C1 segment of cervical spinal cord (tissue), 14 donors: ENCODE measurements at regions not wholly inside any gene's neighbourhood (a gene's known extent, or its start where the extent isn't known, plus 50 kb on each side); places are given as distances from the start of the nearest gene placed in this dataset.
"Not testable (repeated sequence)": the region's sequence is repeated elsewhere in the genome, so short reads cannot be mapped to it uniquely, and the experiment has no call there.

ENCODE experiments used
- DNase-seq, 14 donors: peaks; one replicate each; lab custom pipeline; 2025; lab: John Stamatoyannopoulos, UW

DNA sequence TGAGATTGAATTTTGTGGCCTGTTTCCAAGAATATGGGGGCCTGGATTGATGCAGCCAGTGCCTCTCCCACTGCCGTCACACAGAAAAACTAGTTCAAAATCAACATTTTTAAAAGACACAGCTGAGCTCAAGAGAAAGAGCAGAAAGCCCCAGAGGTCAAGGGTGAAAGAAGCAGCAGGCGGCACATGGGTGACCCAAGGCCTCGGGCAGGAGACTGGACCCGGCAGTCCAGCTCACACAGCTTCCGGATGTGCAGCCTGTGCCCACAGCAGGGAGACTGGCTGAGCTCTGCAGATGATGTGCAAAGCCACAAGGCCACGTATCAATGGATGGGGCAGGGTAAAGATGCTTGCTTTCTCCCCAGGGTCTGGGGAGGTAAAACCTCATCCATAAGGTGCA lies 50.4 kb upstream of the RNF32 start:
- no peak for DNase-seq

DNA sequence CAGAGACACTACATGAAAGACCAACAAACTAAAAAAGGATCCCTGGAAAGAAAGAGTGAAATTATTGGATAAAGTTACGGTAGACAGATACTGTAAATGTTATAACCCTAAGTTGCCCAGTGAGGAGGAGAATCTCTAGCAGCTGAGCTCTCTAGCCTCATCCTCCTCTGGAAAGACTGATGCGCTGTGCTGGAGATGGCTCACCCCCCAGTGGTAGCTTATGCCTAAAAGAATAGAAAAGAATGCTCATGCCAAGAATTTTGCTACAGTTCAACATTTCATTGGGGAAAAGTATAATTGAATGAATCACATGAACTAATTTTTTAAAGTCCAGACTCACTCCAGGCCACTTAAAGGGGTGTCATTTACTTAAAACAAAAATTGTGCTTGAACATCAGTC lies 50.8 kb upstream of the RNF32 start:
- no peak for DNase-seq

DNA sequence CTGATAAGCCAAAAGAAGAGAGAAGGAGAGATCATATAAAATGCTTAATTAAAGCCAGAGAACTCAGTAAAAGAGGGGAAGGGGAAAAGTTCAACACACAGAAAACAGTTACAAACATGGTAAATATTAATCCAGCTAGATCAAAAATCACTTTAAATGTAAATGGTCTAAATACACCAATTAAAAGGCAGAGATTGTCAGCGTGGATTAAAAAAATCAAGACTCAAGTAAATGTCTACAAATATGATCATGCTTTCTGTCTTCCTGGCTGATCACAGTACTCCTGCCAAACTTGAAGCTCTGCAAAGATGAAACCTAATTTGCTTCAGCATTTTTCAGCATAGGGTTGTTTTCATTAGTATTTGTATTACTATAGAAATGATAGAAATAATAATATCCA lies 54.6 kb upstream of the RNF32 start:
- no peak for DNase-seq

DNA sequence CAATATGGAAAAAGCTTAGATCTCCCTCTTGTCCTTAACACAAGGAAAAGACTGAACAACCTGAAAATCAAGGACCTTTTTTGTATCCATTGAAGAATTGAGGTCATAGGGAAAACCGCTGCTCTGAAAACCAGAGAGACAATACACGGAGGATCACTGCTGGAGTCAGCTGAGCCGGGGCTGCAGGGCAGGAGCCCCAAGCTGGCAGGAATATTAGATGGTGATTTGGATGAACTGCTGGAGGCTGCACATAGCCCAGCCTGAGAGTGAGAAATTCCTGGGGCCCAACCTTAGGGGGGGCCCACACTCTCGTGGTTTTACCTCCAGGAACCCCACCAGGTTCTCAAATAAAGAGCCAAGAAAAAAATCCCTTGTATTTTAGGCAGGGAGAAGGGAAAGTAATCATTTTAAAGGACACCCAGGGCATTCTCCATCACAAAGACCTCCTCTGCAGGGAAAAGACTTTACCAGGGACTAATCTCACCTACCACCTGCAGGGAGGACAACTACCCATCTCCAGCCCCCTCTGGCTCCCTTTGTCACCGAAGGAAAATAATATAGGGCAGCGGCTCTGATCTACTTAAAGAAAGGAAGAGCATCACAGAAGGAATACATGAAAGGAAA lies 55.4 kb upstream of the RNF32 start:
- DNase-seq: no peak

DNA sequence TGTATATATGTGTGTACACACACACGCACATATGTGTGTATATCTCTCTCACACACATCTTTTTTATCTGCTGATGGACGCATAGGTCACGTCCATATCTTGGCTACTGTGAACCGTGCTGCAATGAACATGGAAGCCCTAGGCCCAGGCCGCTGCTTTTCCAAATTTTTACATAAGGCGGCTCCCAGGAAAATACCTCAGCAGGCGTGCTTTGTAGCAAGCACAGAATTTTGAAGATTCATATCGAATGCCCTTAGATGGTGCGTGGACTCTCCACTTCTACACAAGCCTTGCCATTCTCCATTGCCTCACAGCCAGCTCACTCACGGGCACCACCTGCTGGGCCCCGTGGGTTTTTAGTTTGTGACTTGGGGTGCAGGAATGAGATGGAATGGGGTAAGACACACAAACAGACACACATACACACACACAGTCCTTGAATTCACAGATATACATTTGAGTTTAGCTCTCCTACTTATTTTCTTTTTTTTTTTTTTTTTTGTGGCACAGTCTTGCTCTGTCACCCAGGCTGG lies 57.9 kb upstream of the RNF32 start:
- no peak for DNase-seq

DNA sequence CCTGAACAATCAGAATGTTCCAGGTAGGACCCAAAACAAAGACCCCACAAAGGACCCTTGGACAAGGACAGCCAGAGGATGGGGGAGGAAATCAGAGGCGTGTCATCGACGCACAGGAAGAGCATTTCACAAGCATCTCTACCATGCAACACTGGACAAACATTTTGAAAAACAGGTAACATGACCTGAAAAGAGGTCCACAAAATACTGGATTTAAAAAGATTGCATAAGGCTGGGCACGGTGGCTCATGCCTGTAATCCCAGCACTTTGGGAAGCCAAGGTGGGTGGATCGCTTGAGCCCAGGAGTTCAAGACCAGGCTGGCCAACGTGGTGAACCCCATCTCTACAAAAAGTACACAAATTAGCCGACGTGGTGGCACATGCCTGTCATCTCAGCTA lies 60.5 kb upstream of the RNF32 start:
- DNase-seq: no peak

DNA sequence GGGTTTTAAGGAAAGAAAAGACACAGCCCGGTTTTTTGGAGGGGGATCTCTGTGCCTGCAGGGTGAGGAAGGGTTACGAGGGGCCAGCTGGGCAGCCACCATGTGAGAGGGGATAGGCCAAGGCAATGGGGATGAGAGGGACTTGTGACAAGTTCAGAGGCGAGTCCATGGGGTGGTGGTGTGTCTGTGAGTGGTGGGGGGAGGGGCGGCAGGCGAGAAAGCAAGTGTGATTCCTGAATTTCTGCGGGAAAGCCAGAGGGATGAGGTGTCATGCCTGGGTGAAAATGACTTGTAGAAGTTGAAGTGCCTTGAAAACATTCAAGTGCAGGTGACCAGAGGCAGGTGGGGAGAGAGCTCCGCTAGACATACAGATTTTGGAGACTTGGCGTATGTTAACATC lies 61.0 kb upstream of the RNF32 start:
- peak in 3 of 14 donors; percentile 8 to 37 (median 33) for DNase-seq

DNA sequence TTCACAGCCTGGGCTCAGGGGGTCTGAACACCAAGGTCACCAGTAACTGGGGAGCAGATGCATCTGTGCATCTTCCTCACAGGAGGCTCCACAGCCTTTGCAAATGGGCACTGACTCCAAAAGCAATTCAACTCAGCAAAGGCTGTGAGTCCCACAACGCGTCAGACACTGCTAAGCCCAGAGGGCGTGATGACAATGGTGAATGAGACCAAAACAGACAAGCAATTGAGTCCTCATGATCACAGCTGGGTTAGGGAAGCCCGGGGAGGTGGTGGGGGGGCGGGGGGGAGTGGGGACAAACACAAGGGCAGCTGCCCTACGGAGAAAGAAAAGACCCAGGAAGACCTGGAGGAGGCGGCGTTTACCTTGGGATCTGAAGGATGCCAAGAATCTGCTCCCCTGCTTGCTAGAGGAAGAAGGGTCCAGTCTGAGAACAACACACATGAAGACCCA lies 61.6 kb upstream of the RNF32 start:
- DNase-seq: peak in 11 of 14 donors; percentile 21 to 78 (median 50)

DNA sequence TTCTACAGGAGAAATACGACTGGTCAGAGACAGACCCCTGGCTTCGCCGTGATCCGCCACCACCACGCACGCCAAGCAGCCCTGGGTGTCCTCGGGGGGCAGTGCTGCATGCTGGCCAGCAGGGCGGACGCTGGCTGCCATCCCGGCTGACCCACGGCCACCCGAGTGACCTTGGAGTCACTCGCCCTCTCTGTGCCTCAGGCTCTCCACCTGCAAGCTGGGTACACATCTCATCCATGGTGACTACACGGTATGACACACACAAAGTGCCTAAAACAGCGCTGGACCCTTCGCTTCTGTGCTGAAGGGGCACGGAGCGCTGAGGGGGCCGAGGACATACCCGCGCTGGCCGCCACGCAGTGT lies 62.0 kb upstream of the RNF32 start:
- DNase-seq: peak in 3 of 14 donors; percentile 46 to 66 (median 64)

DNA sequence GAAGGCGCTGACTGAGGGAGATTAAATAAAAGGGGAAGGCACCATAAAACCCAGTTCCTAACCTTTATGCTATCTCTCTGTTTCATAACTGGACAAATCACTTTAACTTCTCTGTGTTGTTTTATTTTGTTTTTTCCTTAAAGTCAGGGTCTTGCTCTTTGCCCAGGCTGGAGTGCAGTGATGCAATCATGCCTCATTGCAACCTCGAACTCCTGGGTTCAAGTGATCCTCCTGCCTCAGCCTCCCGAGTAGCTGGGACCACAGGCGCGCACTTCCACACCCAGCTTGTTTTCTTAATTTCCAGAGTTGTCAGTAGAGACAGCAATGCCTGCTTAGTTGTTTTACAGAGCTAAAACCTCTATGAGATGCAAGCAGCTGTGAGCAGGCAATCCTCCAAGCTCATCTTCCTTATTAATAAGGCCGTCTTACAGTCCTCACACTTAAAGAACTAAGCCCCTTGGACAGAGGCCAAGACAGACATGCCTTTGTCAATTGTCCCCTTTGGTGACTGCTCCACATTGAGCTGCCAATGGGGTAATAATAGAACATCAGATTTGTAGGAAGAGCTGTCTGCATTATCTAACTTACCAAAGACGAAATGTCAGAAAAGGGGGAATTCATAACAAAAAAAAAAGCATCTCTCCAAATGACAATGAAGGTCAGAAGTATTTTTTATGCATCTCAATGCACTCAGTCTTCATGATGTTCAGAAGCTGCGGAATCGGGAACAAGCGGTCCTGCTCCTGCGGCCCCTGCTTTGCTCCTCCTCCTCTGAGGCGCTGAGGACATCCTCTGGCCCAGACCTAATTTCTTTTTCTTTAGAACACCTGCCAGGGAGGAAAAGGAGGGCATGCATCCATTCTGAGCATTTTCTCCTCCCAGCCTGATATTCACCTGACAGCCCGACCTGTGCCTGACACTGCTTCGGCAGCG lies 62.7 kb upstream of the RNF32 start:
- DNase-seq: peak in 6 of 14 donors; percentile 10 to 32 (median 26)

DNA sequence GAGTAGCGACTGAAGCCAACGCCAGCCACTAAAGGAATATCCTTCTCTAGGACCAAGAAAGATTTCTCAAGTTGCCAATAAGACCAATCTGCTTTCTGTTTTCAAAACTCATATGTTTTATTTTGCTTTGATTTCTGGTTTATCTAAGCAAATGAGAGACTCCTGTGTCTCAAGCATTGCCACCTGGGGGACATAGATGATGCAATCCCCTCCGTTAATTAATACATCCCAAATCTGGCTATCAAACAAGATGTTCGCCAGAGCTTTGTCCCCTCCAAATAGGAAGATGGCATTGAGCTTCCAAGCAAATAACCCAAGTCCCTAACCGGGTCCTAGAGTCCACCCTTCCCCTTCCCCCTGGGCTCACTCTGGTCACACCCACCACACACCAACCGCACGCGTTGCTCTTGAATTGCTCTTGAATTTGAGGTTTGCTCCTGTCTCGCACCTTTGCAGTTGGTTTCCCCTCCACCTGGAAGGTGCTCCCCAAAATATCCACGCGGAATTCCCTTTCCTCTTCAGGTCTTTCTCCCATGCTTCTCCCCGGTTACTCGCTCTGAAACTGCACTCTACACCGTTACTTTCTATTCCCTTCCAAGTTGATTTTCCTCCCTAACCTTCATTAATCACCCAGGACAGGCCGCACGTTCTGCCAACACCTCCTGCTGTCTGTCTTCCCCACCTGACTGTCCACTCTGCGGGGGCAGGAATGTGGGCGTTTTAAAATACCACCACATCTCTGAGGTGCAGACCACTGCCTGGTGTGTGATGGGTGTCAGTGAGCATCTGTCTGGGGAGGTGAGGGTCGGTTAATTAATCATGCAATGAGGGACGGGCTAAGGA lies 64.1 kb upstream of the RNF32 start:
- DNase-seq: no peak

DNA sequence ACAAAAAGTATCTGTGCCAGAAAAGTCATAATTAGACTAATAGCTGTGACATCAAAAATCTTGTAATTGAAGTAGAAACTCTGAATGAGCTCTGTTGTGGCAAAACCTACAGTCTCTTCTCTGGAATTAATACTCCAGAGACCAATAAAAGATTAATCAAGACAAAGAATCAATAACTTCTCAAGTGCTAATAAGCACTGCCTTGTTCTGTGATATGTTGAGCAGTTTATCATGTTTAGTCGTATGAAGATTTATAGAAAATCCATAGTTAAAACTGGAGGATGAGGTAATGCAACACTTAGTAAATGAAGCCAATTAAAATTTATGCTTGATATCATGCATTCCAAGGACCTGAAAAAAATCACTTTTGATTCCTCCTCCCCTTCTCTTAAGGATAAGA lies 72.3 kb upstream of the RNF32 start:
- no peak for DNase-seq

DNA sequence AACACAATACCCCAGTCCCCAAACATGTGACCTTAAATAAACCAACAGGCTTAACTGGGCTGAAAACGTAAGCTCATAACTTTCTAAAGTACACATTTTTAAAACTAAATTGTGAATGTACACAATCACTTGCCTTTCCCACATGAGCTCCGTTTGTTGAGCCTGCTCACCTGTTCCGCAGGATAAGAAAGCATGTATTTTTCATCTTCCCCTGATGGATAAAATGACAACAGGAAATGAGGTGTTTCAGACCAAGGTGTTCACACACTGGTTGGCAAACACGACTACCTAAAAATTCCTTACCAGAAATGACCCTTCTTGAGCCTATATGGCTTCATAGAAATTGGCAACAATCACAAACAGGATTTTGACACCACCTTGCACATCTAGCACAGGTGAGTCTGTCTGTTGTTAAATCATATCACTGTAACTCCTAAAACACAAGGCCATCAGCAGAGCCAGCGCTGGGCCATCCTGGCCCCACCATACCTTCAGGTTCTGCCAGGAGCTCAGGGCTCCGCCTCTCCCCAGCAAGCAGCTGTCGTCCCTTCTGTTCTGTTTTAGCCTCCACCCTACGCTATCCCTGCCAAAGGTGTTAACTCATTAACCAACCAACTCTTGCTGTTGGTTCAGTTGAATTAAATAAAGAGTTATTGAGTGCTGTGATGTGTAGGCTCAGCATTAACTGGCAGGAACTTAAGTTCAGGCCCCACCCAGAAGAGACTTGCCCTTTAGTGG lies 73.6 kb upstream of the RNF32 start:
- peak in 1 of 14 donors; percentile 19 for DNase-seq

DNA sequence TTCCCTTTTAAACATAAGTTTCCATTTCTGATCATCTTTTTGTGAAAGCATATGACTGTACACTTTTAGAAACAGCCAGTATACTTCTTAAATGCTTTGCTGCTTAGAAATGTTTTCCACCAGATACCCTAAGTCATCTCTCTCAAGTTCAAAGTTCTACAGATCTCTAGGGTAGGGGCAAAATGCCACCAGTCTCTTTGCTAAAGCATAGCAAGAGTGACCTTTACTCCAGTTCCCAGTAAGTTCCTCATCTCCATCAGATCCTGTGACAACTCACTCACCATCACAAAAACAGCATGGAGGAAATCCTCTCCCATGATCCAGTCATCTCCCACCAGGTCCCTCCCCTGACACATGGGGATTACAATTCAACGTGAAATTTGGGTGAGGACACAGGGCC lies 75.6 kb upstream of the RNF32 start:
- not testable (repeated sequence) for DNase-seq

DNA sequence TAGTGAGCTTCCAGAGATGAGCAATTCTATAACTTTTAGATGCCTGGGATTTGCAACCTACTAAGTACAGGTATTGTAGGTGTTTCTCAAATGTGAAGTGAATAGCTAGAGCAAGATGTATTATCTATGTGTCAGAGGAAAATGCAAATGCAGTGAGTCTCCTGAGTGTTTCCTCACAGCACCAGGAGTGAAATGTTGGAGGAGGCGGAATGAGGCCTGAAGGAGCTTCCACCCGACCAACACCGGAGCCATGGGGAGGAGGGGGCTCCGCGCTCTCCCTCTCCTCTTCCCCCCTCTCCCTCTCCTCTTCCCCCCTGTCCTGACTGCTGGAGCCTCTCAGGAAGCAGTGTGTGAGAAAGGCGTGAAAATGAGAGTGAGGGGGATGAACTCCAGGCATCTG lies 79.9 kb upstream of the RNF32 start:
- no peak for DNase-seq

DNA sequence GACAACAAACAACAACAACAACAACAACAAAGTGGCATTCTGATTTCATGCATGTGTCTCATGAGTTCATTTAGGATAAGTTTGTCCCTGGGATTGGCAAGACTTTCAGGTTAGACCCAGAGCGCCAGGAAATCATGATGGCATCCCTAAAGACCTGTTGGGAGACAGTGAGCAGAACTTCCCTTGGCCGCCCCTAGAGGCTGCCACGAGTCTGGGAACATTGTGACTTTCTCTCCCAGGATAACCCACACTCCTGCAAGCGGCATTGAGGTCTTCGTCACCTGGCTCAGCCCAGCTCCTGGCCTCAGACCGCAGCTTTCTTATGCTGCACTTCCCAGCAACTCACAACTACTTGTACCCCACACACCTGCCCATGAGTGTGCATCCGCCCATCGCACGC lies 80.5 kb upstream of the RNF32 start:
- no peak for DNase-seq

DNA sequence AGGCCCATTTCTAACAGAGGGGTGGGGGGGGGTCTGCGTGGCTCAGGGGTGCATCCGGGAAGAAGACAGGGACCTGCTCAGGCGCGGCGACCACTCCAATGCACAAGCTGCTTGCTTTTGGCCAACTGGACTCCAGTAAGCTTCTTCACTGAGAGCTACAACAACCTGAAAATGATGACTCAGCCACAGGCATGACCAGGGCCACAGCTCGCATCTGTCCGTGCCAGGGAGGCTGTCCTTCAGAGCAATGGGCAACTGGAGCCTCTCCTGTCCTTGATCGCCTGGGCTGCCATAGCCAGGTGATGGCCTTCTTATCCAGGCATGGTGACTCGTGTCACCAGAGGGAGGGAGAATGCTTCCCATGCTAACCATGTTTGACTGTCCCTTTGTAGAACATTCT lies 81.6 kb upstream of the RNF32 start:
- no peak for DNase-seq

DNA sequence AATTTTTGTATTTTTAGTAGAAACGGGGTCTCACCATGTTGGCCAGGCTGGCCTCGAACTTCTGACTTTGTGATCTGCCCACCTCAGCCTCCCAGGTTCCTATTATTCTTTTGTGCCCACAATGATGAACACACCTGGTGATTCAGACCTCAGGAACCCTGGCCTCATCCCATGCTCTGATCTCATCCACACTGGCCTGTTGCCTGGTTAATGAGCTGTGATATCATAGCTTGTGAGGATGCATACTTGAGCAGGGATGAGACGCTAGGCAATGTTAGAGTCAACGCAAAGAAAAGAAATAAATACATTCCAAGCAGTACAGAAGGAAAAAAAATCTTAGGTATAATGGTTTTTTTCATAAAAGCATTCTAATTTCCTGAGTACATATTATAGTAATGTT lies 82.4 kb upstream of the RNF32 start:
- no peak for DNase-seq

DNA sequence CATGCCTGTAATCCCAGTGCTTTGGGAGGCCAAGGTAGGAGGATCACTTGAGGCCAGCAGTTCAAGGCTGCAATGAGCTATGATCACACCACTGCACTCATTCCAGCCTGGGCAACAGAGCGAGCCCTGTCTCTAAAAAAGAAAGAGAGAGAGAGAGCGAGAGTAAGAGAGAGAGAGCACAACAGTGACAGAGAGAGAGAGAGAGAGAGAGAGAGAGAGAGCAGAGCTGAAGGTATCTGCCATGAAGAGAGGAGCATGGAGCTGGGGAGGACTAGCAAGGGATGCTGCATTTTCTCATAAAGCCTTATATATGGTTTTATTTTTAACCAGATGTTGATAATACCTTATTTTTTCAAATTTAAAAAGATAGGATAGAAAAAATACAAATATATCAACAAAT lies 84.5 kb upstream of the RNF32 start:
- DNase-seq: no peak

DNA sequence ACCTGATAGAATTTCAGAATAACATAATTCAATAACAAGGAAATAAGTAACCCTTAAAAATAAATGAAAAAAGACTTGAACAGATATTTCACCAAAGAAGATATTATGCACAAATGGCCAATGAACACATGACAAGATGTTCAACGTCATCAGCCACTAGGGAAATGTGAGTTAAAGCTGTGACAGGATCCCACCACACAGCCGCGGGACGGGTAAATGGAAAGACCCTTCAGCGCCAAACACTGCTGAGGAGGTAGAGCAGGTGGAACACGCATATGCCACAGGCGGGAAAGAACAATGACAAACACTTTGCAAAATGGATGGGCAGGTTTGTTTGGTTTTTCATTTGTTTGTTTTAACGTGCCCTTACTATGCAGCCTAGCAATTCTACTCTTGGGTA lies 86.1 kb upstream of the RNF32 start:
- DNase-seq: no peak

DNA sequence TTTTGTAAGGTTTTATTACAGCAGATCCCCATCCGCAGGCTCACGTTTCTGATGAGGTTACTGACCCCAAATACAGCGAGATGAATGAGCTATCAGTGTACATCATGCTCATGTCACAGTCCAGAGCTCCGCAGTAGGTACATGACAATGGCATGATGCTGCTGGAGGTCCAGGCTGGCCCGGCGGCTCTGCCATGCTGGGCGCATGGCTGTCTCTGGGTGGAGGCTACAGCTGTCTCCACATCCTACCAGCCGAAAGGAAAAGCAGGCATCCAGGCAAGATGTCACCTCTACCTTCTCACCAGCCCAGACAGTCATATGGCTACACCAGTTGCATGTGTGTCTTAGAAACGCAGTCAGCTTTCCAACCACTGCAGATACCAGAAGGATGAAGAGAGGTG lies 90.9 kb upstream of the RNF32 start:
- no peak for DNase-seq
